IMR-90 (cell line): ENCODE measurements at regions not wholly inside any gene's neighbourhood (a gene's known extent, or its start where the extent isn't known, plus 50 kb on each side); places are given as distances from the start of the nearest gene placed in this dataset.

ENCODE experiments used
- BHLHE40 ChIP-seq: fragments of 150-350 bp; IDR thresholded peaks from 2 replicates; pipeline ENCODE4 v1.6.1; 2016; ENCODE audit warnings: mild to moderate bottlenecking, low read depth, low read length
- CEBPB ChIP-seq: IDR thresholded peaks from 2 replicates; pipeline ENCODE4 v1.6.1; 2012; ENCODE audit warnings: low read depth, low read length, improper control_type of control experiment
- CTCF ChIP-seq: conservative IDR thresholded peaks from 2 replicates; pipeline ENCODE4 v1.5.1; 2012; ENCODE audit warnings: mild to moderate bottlenecking, low read depth, low read length, improper control_type of control experiment
- ELK1 ChIP-seq: fragments of 150-350 bp; IDR thresholded peaks from 2 replicates; pipeline ENCODE4 v1.6.1; 2016; ENCODE audit warnings: low read depth, mild to moderate bottlenecking, low read length, moderate library complexity, borderline replicate concordance
- FOS ChIP-seq: fragments of 150-350 bp; IDR thresholded peaks from 2 replicates; pipeline ENCODE4 v1.6.1; 2016; ENCODE audit warnings: low read depth, low read length
- MAFK ChIP-seq: IDR thresholded peaks from 2 replicates; pipeline ENCODE4 v1.6.1; 2012; ENCODE audit warnings: low read depth, low read length, improper control_type of control experiment
- MXI1 ChIP-seq: IDR thresholded peaks from 2 replicates; pipeline ENCODE4 v1.6.1; 2012; ENCODE audit warnings: low read depth, mild to moderate bottlenecking, low read length, moderate library complexity, borderline replicate concordance
- POLR2A ChIP-seq: IDR thresholded peaks from 2 replicates; pipeline ENCODE4 v1.6.1; 2012; ENCODE audit warnings: mild to moderate bottlenecking, low read depth, low read length
- RAD21 ChIP-seq: IDR thresholded peaks from 2 replicates; pipeline ENCODE4 v1.6.1; 2012; ENCODE audit warnings: low read length, improper control_type of control experiment
- RCOR1 ChIP-seq: IDR thresholded peaks from 2 replicates; pipeline ENCODE4 v1.6.1; 2012; ENCODE audit warnings: mild to moderate bottlenecking, low read length, improper control_type of control experiment; ENCODE audit not compliant: insufficient replicate concordance
- RFX5 ChIP-seq: IDR thresholded peaks from 2 replicates; pipeline ENCODE4 v1.8.0; 2012; ENCODE audit warnings: low read depth, mild to moderate bottlenecking, low read length, moderate library complexity
- USF2 ChIP-seq: fragments of 150-350 bp; IDR thresholded peaks from 2 replicates; pipeline ENCODE4 v1.6.1; 2017; ENCODE audit warnings: mild to moderate bottlenecking, antibody characterized with exemption, low read length, low read depth

GRCh38 chr11:13875643-13876042 lies 86.9 kb upstream of the SPON1 start:
- TF ChIP-seq CTCF (no peak), POLR2A (no peak), MXI1 (no peak), USF2 (no peak), CEBPB (no peak), BHLHE40 (no peak), RFX5 (no peak), RAD21 (no peak), RCOR1 (no peak), ELK1 (no peak), MAFK (no peak), FOS (no peak)
